NK-92 treated with Interleukin-12 subunit alpha and Interleukin-12 subunit beta, amount 100 ng/mL, for 24 hours (cell line): ENCODE measurements at regions not wholly inside any gene's neighbourhood (a gene's known extent, or its start where the extent isn't known, plus 50 kb on each side); places are given as distances from the start of the nearest gene placed in this dataset.

Experiments
- DNase-seq: peaks from one replicate; lab custom pipeline; 2025; lab: John Stamatoyannopoulos, UW

GRCh38 chr5:39605145-39605544, 180.4 kb upstream of the DAB2 start:
- no peak for DNase-seq

DNA sequence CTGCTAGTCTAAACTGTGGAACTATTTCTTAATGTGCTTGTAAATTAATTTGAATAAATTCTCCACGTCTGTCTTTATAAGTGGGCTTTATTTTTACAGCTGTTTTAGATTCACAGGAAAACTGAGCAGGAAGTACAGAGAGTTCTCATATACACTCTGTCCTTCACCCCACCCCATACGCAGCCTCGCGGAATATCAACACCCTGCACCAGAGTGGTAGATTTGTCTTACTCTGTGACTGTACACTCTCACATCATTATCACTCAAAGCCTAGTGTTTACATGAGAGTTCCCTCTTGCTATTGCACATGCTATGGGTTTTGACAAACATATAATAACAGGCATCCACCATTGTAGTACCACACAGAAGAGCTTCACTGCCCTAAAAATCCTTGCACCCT, 179.7 kb upstream of the DAB2 start:
- DNase-seq, result no peak

DNA sequence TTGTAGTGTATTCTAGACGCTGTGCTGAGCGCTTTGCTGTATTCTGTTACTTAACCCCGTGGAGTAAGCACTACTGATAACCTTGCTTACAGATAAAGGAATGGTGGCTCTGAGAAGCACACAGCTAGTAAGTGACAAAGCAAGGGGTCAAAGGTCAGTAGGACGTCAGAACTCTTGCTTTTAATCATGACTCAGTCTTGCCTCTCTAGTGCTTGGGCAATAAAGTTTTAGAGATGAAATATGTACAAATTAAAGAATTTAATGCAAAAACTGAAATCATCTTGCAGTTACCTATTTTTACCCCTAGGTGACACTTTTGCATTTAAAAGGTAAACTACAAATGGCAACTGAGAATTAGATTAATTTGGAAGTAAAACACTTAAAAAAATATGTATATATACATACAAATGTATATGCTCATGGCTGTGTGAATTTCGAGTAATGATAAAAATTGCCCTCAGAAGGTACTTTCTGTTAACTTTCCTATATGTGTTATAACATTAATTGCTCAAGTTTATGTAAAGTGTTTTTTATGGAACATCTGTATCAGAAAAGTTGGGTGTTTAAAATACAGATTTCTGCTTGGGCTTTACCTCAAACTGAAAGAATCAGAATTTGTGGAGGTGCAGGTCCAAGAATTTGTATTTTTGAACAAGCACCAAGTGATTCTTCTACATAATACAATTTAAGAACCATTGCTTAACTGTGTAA, 175.1 kb upstream of the DAB2 start:
- no peak for DNase-seq

GRCh38 chr5:39598661-39599248, 174.0 kb upstream of the DAB2 start:
- no peak for DNase-seq

DNA sequence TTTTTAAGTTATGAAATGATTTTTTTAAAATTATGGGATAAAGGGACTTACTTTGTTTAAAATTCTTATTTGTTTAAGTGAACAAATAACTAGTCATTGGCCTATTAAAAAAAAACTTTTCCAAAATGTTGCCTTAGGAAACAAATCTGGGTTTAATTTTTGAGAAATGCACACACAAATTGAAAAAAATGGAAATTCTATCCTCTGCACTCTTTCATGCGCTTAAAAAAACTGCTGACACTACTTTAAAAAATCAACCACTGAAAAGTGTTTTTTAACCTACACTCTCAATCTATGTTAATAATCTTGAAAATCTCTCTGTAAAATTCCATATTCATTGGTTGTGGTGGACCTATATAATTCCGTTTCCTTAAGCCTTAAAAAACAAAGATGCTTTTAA, 163.4 kb upstream of the DAB2 start:
- no peak for DNase-seq

- no peak for DNase-seq
Measured at GRCh38 chr5:39587675-39588074, 162.9 kb upstream of the DAB2 start.

- no peak for DNase-seq
Measured at GRCh38 chr5:39586185-39586584, 161.4 kb upstream of the DAB2 start.

- no peak for DNase-seq
Measured at GRCh38 chr5:39584927-39585326, 160.1 kb upstream of the DAB2 start.

DNA sequence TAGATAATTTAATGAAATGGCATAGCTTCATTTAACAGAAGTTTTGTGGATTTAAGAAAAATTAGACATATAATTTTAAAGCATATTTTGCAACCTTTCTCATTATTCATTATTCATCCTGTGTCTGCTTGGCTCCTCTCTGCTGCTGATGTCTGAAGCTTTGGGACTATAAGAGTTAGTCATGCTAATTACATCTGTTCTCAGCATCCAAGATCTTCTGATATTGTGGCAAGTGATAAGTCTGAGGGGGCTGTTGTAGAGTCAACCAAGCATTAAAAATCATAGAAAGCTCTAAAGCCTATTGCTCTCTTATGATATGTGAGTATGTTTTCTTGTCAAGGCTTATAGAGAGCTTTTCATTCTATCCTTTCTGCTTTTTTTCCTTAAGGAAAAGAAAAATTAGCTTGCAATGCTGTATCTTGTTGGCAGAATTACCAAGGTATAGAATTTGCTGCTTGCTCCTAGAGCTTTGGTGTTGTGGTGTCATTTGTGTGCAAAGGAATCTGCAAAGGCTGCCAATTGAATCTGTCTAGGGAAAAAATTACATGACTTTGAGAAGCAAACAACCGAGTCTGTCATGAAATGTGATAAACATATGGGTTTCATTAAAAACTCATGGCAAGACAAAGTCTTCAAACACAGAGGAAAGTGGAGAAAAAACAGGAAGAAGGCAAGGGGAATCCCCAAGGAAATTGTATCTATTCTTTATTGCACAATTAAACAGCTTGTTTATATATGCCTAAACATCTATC, 156.1 kb upstream of the DAB2 start:
- no peak for DNase-seq

DNA sequence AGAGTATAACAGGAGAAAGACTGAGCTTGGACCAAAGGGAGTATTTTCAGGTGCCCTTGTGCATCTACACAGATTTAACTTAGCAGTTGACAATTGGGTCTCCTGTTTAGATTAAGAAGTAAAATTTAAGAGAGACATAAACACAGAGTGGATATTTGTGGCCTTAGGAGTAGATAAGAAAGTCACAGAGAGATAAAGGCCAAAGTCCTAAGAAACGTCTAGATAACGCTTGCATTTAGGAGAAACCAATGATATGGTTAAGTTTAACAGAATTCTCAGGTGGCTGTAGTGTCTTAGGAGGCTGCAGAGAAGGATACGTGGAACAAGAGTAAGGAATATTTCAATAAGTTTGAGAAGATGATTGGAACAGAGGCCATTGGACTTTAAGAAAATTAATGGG, 155.0 kb upstream of the DAB2 start:
- no peak for DNase-seq

DNA sequence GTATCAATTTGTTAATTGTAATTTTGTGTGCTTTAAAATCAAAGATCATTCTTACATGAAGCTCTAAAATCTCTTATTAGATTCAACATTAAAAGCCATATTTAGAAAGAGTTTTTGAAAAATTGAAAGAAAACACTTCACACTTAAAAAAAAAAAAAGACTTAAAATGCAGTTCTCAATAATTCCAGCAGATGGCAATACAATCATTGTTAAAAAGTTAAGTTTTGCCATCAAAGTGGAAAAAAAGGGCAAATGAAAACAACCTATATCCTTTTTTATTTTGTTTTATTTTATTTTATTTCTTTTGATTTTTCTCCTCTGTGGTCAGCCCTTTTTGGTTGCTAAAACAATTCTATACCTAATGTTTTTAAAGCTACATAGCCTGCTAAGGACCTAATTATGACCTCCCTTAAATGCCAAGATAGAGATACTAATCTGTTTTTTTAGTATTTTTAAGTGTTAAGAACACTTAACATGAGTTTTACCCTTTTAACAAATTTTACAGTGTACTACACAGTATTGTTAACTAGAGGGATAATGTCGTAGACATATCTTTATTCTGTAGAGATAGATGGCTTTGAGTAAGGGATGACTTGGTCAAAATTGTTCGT, 154.2 kb upstream of the DAB2 start:
- no peak for DNase-seq

- DNase-seq, result no peak
Measured at GRCh38 chr5:39577529-39577928, 152.7 kb upstream of the DAB2 start.

DNA sequence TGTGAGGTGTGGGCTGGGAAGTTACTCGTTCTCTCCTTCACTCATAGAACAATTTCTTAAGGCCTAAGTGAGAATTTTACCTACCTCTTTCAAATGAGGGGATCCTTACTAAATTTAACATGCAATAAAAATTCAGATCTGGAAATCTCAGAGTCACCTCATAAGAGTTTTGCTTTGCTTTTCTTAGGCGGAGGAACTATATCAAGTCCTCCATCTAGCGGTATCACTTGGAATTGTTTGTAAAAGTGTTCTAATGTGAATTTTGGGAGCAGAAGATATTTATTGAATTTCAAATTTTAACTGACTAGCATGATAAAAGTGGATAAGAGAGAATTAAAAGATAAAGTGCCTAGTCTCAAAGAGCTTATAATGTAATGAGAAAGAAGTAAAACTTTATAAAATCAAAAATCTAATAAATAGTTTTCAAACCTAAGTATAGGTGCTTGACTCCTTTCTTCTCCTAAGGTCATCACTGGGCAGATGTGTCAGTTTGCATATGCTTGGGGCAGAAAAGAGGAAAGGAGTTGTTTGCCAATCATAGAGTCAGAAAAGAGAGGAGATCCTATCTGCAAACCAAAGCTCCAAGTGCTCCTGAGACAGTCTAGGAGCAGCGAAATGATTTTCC, 145.7 kb upstream of the DAB2 start:
- DNase-seq, result no peak

- no peak for DNase-seq
Measured at GRCh38 chr5:39569857-39570256, 145.1 kb upstream of the DAB2 start.

GRCh38 chr5:39566891-39567290, 142.1 kb upstream of the DAB2 start:
- DNase-seq, result no peak

DNA sequence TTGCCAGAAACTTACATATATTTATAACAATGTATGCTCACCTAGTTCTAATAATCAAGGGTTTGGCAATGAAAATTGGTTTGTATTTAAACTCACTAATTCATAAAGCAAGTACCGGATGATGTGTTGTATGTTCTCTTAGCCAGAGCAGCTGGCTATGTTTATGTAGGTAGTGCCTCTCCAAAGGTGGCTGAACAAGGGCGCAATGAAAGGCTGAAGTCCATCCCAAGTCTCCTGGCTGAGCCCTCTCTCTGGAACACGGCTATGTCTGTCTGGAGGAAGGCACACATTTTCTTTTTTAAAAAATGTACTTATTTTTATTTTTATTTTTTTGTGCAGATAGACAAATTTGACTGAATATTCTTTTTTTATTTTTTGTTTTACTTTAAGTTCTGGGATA, 141.2 kb upstream of the DAB2 start:
- DNase-seq, result no peak

- no peak for DNase-seq
Measured at GRCh38 chr5:39561421-39561820, 136.6 kb upstream of the DAB2 start.

DNA sequence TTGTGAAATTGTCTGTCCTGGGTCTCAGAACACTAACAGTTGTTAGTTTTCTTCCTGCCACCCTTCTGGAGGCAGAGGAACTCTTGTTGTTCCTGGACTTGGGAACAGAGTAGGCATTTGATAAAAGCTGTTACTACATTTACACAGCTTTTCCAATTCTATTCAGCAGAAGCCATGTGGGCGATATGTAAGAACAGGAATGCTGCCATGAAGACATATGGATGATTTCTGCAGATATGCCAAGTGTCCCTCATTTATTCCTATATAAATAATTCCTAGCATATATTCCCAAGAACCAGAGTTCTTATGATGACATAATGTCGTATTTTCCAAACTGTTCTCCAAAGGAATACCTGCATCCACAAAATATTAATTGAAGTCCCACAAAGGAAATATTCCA, 135.9 kb upstream of the DAB2 start:
- no peak for DNase-seq

DNA sequence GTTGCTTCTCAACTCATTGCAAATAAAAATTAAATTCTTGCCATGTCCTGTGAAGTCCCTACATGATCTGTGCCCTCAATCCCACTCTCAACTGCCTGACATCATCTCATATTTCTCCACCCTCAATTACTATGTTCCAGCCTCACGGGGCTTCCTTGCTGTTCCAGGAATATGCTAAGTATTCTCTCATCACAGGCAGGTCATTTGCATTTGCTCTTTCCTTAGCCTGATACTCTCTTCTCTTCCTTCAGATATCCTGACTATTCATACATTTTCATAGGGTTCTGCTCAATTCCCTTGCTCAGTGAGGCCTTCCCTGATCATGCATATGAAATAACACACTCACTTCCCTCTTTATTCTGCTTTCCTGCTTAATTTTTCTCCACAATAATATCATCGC, 135.1 kb upstream of the DAB2 start:
- no peak for DNase-seq

DNA sequence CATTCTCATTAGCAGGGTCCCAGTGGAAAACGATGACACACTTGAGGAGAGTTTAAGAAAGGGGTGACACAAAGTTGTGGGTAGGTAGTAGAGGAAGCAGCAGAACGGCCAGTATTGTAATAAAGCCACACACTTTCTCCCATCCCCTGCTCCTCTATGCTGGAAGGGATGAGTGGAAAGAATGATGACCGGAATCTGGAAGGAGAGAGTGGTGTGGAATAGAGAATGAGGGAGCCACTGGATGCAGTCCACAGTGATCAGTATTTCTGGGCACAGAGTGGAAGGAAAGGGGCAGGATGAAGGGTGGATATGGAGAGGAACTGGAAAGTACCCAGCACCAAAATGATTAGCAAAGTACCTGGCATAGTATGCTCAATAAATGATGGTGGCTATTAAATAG, 133.8 kb upstream of the DAB2 start:
- no peak for DNase-seq

GRCh38 chr5:39555788-39556187, 131.0 kb upstream of the DAB2 start:
- no peak for DNase-seq

GRCh38 chr5:39547553-39548154, 122.9 kb upstream of the DAB2 start:
- no peak for DNase-seq
